Nephron progenitor cell (in vitro differentiated cells): ENCODE measurements at regions not wholly inside any gene's neighbourhood (a gene's known extent, or its start where the extent isn't known, plus 50 kb on each side); places are given as distances from the start of the nearest gene placed in this dataset.
"Not testable (repeated sequence)": the region's sequence is repeated elsewhere in the genome, so short reads cannot be mapped to it uniquely, and the experiment has no call there.

Source experiments
- DNase-seq: peaks from one replicate; pipeline ENCODE4 v3.0.0; 2021
- H3K27ac Mint-ChIP-seq: 2 replicates; pipeline ENCODE4 v1.8.0; 2021; ENCODE audit warnings: mild to moderate bottlenecking, moderate library complexity, mixed read lengths
- H3K27me3 Mint-ChIP-seq: 2 replicates; pipeline ENCODE4 v1.8.0; 2021; ENCODE audit warnings: mild to moderate bottlenecking, low read depth, mixed read lengths; ENCODE audit not compliant: poor library complexity
- H3K36me3 Mint-ChIP-seq: 2 replicates; pipeline ENCODE4 v1.8.0; 2021; ENCODE audit warnings: low read depth, mixed read lengths
- H3K4me1 Mint-ChIP-seq: 2 replicates; pipeline ENCODE4 v1.8.0; 2021; ENCODE audit warnings: mixed read lengths
- H3K4me3 Mint-ChIP-seq: 2 replicates; pipeline ENCODE4 v1.8.0; 2021; ENCODE audit warnings: mild to moderate bottlenecking, moderate library complexity, mixed read lengths
- H3K9me3 Mint-ChIP-seq: 2 replicates; pipeline ENCODE4 v1.8.0; 2021; ENCODE audit warnings: mild to moderate bottlenecking, moderate library complexity, mixed read lengths
- TF ChIP-seq, protein P1 (sequence below): fragments of 200-600 bp; sonication (generic); IDR thresholded peaks from 2 replicates; pipeline ENCODE4 v1.5.0; 2021; ENCODE audit warnings: antibody characterized with exemption

DNA sequence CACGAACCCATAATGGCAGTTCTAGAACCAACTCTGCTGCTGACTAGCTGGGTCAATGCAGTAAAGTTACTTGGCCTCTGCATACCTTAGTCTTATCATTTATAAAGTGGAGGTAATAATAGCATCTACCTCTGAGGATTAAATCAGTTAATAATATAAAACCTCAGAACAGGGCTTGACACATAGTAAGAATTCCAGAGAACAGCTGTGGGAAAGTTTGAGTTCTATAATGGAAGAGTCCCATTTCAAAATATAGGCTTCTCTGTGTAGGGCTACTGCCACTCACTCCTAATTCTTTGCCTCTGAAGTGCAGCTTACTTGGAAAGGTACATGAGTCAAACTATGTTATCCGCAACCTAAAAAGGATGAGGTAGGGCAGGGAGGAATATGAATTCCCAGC is 269.2 kb upstream of the PRKD1 start:
- Mint-ChIP-seq H3K36me3 (no peaks in the 10 kb centered on the region), H3K4me1 (no peaks in the 10 kb centered on the region), H3K4me3 (no peak overlapping the region), H3K27me3 (peaks cover 2% of the 10 kb centered on the region), H3K27ac (no peak overlapping the region), H3K9me3 (no peaks in the 10 kb centered on the region)
- no peak for DNase-seq
- TF ChIP-seq, protein P1, sequence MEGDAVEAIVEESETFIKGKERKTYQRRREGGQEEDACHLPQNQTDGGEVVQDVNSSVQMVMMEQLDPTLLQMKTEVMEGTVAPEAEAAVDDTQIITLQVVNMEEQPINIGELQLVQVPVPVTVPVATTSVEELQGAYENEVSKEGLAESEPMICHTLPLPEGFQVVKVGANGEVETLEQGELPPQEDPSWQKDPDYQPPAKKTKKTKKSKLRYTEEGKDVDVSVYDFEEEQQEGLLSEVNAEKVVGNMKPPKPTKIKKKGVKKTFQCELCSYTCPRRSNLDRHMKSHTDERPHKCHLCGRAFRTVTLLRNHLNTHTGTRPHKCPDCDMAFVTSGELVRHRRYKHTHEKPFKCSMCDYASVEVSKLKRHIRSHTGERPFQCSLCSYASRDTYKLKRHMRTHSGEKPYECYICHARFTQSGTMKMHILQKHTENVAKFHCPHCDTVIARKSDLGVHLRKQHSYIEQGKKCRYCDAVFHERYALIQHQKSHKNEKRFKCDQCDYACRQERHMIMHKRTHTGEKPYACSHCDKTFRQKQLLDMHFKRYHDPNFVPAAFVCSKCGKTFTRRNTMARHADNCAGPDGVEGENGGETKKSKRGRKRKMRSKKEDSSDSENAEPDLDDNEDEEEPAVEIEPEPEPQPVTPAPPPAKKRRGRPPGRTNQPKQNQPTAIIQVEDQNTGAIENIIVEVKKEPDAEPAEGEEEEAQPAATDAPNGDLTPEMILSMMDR: no peak

DNA sequence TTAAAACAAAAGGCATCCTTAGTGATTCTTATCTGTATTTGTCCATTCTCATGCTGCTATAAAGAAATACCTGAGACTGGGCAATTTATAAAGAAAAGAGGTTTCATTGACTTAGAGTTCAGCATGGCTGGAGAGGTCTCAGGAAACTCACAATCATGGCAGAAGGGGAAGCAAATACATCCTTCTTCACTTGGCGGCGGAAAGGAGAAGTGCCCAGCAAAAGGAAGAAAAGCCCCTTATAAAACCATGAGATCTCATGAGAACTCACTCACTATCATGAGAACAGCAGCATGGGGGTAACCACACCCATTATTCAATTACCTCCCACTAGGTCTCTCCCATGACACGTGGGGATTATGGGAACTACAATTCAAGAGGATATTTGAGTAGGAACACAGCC is 271.1 kb upstream of the PRKD1 start:
- not testable (repeated sequence) for H3K4me1 Mint-ChIP-seq, H3K36me3 Mint-ChIP-seq, DNase-seq, H3K27me3 Mint-ChIP-seq, H3K27ac Mint-ChIP-seq, H3K9me3 Mint-ChIP-seq, H3K4me3 Mint-ChIP-seq

DNA sequence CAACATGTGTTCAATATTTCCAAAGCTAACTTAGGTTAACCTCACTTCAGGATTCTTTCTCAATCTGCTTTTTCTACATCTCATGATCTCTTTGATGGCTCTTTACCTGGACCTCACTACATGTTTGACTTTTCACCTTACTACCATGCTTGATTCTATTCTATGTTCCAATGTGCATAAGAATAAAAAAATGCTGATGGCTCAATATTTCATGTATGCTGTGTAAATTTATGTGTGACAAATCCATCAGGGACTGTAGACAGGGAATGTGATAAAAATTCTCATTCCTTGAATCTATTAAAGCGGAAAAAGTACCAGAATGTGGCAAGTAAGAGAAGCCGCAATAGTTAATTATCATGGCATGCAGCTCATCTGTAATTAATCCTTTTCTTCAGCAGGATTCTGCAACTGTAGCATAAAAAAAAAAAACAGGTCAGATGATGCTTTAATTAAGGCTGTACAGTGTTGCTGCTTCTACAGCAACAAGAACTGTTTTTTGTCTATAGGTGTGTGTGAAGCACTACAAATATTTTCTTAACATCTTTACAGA is 276.9 kb upstream of the PRKD1 start:
- no peaks in the 10 kb centered on the region for H3K4me1 Mint-ChIP-seq
- no peaks in the 10 kb centered on the region for H3K27me3 Mint-ChIP-seq
- H3K27ac Mint-ChIP-seq: no peak overlapping the region
- no peak overlapping the region for H3K4me3 Mint-ChIP-seq
- no peaks in the 10 kb centered on the region for H3K36me3 Mint-ChIP-seq
- H3K9me3 Mint-ChIP-seq: no peaks in the 10 kb centered on the region
- TF ChIP-seq, protein P1: no peak
- DNase-seq: no peak

DNA sequence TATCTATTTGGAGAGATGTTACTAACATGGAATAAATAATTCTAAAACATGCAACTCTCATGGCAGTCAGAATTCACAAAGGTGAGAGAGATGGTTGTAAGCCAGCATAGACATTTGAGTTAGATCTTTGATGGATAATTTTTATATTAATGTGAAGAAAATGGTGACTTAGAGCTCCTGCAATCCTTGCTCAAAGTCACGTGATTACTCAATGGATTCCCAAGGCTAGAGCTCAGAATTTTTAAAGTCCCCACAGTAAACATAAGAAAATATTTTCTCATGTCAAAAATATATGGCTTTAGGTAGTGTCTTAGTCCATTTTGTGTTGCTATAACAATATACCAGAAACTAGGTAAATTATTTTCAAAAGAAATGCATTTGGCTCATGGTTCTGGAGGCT is 281.5 kb upstream of the PRKD1 start:
- TF ChIP-seq, protein P1: no peak

DNA sequence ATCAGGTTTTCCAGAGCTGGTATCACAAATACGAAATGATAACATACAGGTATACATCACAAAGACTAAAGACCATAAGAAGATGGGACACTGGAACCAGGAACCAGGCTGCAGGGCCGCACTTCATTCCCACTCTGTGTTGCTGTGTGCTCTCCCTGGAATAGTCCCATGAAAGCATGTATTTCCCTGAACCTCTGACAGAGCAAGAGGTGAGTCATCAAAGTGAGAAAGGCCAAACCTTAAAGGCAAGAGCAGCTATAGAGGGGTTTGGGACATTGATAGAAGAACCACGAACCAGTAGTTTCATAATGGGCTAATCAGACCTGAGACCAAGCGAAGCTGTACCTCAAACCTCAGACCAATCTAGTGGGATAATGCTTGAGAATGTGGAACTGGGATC is 283.0 kb upstream of the PRKD1 start:
- TF ChIP-seq, protein P1: no peak
- no peaks in the 10 kb centered on the region for H3K4me1 Mint-ChIP-seq
- H3K9me3 Mint-ChIP-seq: no peaks in the 10 kb centered on the region
- H3K4me3 Mint-ChIP-seq: no peak overlapping the region
- H3K27ac Mint-ChIP-seq: no peak overlapping the region
- no peaks in the 10 kb centered on the region for H3K36me3 Mint-ChIP-seq
- peaks cover 3% of the 10 kb centered on the region for H3K27me3 Mint-ChIP-seq
- DNase-seq: no peak

More for the DNA sequence above, 281.5 kb upstream of the PRKD1 start:
- H3K4me1 Mint-ChIP-seq: no peaks in the 10 kb centered on the region
- no peak overlapping the region for H3K27ac Mint-ChIP-seq
- H3K36me3 Mint-ChIP-seq: no peaks in the 10 kb centered on the region
- no peak for DNase-seq
- no peaks in the 10 kb centered on the region for H3K9me3 Mint-ChIP-seq
- peaks cover 3% of the 10 kb centered on the region for H3K27me3 Mint-ChIP-seq
- no peak overlapping the region for H3K4me3 Mint-ChIP-seq

DNA sequence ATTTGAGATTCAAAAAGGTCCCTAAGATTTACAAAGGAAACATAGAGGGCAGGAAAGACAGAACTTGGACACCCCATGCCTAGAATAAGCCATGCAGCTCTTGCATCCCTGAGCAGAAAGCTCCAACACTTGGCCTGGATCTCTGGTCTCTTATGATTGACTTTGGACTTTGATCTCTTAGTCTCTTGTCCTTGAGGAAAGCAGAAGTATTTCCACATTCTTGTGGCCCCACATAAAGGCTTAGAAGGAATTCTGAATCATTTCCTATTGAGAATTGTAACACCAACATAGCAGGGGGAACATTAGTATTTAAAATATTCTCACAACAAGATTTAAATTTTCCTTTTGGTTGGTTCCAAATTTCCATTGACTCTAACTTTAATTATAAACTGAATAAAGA is 283.7 kb upstream of the PRKD1 start:
- H3K27ac Mint-ChIP-seq: no peak overlapping the region
- H3K27me3 Mint-ChIP-seq: peaks cover 3% of the 10 kb centered on the region
- TF ChIP-seq, protein P1: no peak
- H3K36me3 Mint-ChIP-seq: no peaks in the 10 kb centered on the region
- H3K4me3 Mint-ChIP-seq: no peak overlapping the region
- H3K4me1 Mint-ChIP-seq: no peaks in the 10 kb centered on the region
- no peak for DNase-seq
- no peaks in the 10 kb centered on the region for H3K9me3 Mint-ChIP-seq
